IPS DF 19.7 (cell line): ENCODE measurements at regions not wholly inside any gene's neighbourhood (a gene's known extent, or its start where the extent isn't known, plus 50 kb on each side); places are given as distances from the start of the nearest gene placed in this dataset.

Experiments used
- DNase-seq: peaks from one replicate; pipeline ENCODE4 v3.0.0-alpha.2; 2013; ENCODE audit warnings: low read depth, low spot score

DNA sequence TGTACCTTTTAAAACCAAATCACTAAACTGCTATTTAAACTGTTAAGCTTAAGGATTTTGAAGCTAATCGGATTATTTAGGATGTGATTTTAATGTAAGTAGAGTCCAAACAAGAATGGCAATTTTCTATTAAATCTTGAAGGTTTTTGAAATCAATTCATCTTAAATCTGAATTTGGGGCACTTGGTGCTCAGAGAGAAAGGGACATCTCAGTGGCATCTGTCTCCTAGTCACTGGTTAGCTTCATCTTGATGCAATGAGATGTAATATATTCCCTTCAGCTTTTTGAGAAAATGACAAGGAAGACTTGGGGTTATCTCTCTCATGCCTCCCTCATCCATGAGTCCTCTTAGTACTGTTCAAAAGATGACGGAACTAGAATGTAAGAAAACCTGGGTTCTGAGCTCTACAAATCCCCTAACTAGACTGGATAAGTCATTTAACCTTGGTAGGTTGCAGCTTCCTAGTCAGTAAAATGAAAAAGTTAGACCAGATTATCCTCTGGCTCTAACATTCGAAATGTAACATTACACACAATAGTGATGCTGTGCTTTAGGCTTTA, 198.5 kb upstream of the NEBL start:
- DNase-seq: no peak

DNA sequence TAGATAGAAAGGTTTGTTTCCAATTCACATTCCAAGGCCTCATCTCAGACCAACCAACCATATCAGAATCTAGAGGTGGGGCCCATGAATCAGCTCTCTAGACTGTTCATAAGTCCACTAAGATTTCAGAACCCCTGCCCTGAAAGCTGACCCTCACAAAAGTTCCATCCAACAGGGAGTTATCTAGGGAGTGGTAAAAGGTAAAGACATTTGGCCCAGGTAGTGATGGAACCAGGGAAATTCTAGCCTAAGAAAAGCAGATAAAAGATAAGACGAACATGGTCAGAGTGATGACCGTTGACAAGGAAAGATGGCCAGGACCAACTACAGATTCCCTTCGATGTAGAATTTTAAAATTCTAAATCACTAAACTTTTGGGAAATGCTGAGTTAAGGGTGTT, 198.0 kb upstream of the NEBL start:
- DNase-seq: no peak

DNA sequence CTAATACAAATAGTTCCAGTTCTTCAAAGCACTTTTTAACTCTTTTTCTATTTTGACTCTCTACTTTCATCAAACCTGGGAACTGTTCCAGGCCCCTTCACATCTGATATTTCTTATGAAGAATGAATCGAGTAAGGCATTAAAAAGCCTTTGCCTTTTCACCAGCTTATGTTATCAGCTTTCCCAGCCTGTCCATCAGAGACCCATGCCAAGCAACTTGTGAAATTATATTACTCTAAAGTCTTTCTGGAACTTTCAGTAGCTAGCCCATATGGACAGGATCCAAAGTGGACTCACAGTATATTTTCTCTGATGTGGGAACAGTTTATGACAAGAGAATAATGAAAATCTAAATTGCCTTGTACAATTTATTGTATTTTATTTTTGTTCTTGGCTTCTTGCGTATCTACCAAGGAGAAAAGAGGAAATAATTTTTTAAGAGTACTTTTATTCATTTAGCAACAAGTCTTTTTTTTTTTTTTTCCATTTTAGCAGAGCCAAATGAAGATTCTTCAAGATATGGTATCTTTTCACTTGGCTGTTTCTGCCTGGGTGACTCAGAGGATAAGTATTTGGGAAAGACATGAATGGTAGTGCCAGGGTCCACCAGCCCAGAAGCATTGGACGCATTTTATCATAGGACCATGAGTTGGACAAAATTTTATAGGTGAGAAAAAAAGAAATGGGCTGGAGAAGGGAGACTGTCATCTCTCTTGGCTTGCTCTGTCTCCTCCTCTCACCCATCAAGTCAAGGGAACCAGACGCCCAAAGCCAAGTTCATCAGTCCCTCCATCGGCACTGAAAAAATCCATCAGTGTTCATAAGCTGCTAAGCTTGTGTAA, 195.8 kb upstream of the NEBL start:
- no peak for DNase-seq

DNA sequence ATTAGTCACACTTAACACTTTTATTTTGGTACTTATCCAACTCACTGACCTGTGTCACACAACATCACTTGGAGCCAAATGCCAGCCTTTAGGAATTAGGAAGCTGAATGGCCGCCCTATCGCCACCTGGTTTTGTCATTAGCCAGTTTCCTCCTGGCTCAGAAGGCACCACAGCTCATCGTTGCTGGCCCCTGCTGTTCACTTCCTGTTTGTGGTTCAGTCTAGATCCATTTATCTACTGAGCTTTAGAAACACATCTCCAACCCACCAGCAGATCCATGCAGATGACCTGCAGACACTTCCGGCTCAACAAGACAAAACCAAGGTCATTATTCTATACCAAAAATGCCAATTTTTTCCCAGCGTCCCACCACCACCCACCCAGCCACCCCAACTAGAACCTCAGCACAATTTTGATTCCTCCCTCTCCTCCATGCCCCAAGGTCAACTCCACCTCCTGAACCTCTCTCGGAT, 193.5 kb upstream of the NEBL start:
- DNase-seq: no peak

DNA sequence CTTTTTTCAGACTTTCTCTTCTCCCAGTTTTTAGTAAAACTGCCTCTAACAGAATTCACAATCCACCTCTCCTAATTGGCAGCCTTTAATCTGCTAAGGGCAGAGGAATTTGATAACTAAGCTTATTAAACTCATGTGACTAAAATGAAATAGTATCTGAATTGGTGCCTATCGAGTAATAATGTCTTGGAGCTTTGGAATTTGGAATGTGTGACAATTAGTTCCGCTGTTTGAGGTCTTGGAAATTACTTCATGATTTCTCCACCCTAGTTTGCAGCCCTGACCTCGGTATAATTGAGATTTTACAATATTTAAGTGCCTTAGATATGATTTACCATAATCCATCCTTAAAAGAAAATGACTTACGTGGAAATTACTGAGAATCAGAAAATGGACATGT, 190.4 kb upstream of the NEBL start:
- no peak for DNase-seq

DNA sequence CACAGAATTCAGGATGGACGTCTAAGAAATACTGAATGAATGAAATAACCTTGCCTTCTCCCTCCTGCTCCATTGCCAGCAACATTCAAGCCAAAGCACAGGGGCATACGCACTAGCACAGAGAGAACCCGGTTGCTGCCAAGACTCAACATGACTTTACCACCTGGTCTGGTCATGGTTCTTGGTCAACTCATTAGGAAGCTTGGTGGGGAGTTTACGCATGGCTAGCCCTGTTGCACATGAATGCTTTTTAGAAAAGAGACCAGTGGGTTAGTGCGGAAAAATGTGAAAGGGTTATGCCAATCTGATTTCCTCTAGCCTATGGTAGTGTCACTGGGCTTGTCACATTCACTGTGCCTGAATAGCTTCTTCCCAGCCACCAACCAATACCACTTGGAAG, 187.6 kb upstream of the NEBL start:
- no peak for DNase-seq

DNA sequence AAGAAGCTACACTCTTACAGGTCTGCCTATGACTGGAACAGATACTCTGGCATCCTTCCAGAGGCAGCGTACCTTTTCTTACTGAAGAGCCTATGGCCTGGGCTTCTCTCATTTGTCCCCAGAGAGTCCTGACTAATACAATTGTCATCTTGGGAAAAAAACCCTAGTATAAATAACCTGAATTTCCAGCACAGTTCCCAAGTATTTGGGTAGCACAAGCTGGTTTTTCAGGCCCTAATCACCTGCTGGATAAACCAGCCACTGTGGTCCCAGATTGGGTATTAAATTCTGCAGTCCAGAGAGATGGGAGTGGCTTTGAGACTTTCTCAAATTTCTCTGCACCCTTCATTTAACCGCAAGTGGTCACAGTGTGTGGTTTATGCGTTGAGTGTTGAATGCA, 186.8 kb upstream of the NEBL start:
- DNase-seq: no peak

DNA sequence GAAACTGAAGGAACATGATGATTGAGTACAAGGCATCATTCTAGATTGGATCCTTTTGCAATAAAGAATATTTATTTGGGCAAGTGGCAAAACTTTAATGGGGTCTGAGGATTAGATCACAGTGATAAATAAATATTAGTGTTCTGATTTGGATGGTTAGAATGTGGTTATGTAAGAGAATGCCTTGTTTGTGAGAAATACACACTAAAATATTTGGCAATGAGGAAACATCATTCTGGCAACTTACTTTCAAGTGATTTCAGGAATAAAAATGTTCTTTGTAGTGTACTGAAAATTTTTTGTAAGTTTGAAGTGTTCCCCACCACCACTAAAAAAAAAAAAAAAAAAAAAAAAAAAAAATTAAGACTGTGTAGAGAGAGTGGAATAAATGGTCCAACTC, 185.1 kb upstream of the NEBL start:
- no peak for DNase-seq

DNA sequence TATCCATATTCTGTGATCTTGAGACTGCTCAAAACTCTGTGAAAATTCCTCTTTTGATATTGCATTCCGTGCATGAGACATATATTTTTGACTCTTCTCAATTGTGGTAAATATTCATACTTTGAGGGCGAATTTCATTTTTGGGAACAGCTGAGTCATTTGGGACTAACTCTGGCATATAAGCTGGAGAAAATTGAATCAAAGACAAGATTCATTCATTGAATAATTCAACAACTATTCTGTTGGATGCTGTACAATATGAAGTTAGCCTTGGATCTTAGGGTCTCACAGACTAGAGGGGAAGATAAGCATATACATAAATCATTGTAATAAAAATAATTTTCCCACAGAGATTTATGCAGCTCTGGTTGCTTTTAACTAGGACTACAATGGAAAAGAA, 183.2 kb upstream of the NEBL start:
- DNase-seq: no peak

DNA sequence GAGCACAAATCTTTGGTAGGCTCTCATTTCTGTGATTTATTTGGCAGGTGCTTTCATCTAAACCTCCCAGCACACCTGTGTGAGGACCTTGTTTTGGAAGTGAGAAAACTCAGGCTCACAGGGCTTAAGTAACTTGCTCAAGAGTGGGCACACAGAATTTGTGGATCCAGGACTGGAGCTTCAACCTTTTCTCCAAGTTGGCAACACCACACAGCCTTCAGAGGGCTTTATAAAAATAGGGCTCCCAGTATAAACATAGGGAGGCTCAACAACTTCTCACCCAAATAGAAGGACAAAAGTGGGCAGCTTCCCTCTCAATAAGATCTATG, 182.2 kb upstream of the NEBL start:
- DNase-seq: no peak

DNA sequence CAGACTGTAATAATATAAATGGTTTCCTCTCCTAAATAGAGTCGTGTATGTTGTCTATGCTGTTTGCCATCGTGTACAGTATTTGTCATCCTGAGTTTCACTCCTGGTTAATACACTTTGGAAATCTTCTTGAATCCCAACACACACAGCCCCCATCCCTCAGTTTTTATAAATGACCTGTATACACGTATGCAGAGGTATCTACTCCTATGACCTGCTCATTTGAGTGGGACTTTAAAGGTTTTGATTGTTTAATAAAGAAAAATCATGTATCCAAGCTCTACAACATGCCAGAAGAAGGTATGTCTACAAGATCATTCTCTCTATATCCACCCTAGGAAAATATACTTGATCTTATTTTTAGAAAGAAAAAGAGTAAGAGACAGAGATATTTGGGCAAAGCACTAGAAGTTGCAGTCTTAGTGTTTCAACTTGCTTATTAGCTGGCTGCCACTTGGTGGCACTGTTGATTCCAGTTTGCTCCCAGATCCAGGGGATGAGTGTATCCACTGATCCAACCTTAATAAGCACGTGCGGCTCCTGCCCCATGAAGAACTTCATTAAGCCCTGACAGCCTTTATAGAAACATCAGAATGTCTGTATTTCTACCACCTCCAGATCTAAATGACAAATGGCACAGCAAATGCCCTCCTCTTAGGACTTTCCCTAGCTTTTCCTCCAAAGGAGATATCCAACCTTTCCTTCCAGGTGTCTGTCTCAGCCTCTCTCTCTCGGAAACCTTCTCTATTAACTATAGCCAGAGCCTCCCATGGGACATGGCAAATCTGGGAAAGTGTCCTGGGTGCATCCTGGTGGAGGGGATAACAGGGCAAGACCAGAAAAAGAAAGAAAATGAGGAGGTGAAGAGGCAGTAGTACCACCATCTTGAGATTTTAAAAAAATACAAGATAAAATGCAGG, 181.6 kb upstream of the NEBL start:
- DNase-seq: peak; percentile 48

DNA sequence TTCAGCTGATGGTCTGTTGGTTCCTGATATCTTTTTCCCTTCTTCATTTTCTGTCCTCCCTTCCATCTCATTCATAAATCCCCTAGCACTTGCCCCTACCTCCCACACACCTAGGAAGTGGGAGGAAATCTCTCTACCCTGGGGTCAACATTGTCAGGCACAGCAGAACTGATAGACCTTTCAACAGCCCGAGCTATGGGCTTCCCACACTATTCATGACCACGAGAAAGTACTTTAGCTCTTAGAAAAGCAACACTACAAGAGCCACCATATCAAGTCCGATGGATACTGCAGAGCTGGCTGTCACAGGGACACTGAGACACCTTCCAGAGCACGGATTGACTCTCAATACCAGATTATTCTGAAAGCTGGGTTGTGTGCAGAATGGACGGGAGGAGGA, 180.6 kb upstream of the NEBL start:
- DNase-seq: no peak

DNA sequence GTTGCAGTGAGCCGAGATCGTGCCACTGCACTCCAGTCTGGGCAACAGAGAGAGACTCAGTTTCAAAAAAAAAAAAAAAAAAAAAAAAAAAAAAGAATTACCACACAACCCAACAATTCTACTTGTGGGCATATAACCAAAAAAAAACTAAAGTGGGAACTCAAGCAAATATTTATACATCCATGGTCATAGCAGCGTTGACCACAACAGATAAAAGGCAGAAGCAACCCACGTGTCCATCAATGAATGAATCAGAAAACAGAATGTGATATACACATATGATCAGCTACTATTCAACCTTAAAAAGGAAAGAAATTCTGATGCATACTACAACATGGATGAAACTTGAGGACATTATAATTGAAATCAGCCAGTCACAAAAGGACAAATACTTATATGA, 179.3 kb upstream of the NEBL start:
- DNase-seq: no peak

DNA sequence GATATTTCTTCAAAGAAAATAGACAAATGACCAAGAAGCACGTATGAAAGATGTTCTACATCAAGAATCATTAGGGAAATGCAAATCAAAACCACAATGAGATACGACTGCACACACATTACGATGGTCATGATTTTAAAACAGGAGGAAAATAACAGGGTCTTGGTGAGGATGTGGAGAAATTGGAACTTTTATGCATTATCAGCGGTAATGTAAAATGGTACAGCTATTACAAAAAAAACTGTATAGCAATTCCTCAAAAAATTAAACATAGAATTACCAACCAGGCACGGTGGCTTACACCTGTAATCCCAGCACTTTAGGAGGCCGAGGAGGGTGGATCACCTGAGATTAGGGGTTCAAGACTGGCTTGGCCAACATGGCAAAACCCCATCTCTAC, 178.8 kb upstream of the NEBL start:
- no peak for DNase-seq

DNA sequence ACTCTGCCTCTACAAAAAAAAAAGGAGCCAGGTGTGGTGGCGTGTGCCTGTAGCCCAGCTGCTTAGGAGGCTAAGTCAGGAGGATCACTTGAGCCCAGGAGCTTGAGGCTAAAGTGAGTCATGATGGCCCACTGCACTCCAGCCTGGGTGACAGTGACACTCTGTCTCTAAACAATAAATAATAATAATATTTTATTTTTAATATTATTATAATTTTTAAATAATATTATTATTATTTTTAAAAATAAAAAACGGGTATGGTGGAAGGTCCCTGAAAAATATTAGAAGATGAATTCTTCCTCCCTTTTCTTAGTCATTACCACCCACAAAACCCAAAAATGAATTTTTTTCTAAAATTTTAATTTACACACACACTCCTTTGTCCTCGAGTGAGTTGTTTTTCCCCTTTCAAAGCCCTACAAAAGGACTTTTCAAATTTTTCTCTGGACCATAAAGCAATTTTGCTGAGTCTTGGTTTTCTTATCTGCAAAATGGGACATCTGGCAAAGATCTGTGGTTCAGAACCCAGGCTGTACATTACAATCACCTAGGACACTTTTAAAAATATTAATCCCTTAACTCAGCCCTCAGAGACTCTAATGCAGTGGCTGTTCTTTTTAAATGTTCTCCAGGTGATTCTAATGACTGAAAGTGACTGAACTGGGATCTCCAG, 174.0 kb upstream of the NEBL start:
- DNase-seq: no peak

DNA sequence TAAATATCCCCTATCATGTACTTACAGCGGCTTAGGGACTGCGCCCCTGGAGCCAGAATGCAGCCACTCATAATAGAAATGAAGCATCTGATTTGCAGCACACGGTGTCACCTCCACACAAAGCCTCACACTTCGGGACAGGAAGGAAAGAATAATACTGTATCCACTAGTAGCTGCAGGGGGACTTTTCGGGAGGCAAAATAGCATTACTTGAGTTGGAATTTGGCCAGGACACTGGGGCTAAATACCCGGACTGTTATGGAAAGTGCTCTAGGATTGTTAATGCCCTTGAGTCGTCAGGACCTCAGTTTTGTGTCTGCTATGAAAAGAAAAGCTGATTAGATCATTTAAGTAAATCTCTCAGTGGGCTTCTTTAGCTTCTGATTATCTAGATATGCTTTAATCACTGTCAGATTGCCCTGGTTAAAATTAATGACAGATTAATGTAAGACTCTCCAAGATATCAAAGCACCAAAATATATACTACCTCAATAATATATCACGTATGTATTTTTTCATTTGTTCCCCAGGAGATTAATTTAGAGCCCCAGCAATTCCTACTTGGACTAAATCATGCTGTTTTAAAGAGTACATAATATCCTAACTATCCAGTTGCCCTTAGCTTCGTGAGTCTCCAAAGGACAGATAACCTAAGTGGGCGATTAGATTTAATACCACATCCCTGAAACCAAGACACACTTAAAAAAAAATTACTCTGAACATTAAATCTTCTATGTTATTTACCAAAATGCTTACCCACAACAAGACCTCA, 173.0 kb upstream of the NEBL start:
- DNase-seq: no peak

DNA sequence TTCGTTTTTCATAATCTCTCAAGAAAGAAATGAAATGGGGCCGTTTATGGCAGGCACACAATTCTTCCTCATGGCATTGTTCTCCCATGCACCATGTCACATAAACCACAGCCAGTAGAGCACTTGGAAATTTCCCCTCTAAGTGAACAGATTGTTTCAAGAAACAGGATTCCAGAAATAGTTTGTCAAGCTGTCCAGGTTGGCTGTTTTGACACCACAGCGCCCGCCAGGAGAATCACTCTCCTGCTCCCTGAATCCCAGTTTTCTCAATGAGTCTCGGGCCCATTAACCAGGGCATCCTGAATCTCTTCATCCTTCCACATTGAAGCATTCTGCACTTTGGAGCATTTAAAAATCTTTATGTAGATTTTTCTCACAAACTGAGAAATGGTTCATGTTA, 172.2 kb upstream of the NEBL start:
- DNase-seq: no peak

DNA sequence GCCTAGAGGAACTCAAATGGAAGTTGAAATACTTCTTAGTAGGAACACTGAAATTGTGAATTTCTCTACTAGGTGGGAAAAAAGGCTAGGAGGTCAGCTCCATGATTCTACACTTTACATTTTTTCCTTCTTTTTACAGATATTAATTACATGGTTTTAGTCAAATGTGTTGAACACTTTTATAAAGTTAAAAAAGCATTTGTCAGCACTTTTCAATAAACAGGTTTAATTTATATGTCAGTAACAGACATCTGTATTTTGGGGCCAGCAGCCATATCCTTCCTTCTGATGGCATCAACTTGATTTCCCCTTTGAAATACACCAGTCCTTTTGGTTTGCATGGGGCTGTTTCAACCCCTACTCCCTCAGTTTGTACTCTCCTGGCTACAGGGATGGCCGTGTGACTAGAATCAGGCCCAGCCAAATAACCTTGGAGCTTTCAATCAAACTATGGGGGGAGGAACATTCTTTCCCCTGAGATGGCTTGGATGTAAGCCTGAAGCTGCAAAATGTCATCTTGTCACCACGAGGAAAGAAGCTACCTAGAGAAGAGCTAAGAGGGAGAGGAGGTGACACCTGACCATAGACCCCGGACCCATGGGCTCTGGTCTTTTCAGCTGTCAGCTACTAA, 171.0 kb upstream of the NEBL start:
- DNase-seq: no peak

DNA sequence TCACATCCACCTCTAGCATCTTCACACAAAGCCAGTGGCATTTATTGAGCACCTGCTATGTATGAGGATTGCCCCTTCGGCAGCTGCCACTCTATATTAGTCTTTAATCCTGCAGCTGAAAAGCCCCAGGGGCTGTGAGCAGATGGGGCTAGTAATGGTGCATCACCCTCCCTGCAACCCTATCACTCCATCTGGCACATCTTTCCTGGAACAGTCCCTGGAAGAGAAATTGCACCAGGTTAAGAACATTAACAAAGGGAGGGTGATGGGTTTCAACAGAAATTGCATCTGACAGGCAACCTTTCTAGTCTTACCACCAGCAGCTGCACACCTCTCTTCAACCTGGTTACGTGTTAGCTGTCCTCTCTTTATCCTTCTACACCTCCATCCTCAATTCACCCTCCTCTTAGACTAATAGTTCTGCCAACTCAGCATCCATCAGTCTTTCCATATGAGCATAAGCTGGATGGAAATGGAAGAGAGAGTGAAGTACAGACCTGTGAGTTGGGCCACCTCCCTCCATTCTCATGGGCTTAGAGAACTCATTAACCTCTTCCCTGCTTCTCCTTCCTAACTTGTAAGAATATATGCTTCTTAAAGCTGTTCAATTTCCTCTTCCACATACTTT, 168.6 kb upstream of the NEBL start:
- no peak for DNase-seq

DNA sequence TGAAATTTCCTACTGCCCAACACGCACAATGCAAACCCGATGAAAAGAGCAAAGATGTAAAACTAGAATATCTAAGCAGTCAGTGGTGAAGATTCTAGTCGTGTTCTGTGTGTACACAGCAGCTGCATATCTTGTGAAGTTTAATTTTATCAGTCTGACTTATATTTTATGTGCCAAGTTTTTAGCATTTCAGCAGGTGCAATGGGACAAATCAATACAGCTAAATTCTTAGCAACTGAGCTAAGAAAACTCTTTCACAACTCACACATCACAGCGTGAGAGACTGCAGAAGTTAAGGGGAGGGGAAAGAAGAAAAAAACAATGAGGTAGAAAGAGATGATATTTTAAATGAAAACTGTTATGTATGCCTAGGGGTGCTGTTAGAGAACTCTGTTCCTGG, 164.9 kb upstream of the NEBL start:
- no peak for DNase-seq
